Esophagus muscularis mucosa (tissue), 4 donors: ENCODE measurements at regions not wholly inside any gene's neighbourhood (a gene's known extent, or its start where the extent isn't known, plus 50 kb on each side); places are given as distances from the start of the nearest gene placed in this dataset.

Experiments used
- CTCF ChIP-seq, 3 experiments: fragments of 200-600 bp in 2 of 3; fragments of 450-650 bp in 1 of 3; sonication (generic) in 2 of 3; IDR thresholded peaks; one replicate each; pipeline ENCODE4 v1.5.1; 2017 to 2019; ENCODE audit warnings: antibody characterized with exemption in 3 of 3, mild to moderate bottlenecking in 2 of 3, moderate library complexity in 1 of 3
- EP300 ChIP-seq: sonication (generic); formaldehyde crosslinking; IDR thresholded peaks from one replicate; pipeline ENCODE4 v1.6.1; 2017; ENCODE audit warnings: antibody characterized with exemption
- POLR2A ChIP-seq: fragments of 450-650 bp; IDR thresholded peaks from one replicate; pipeline ENCODE4 v1.6.1; 2017; ENCODE audit warnings: antibody characterized with exemption, moderate library complexity, mild to moderate bottlenecking, low read depth
- POLR2AphosphoS5 ChIP-seq, 2 donors: sonication (generic); formaldehyde crosslinking; IDR thresholded peaks; one replicate each; pipeline ENCODE4 v1.6.1; 2017; ENCODE audit warnings: antibody characterized with exemption in 2 of 2

- TF ChIP-seq POLR2A (no peak), CTCF (IDR thresholded peaks at IDR 0.05) (no peak), EP300 (no peak), POLR2AphosphoS5 (IDR thresholded peaks at IDR 0.05) (no peak)
These were observed 161.2 kb upstream of the THBS1 start for GRCh38 chr15:39419651-39420050.
